GM23338 (cell line): ENCODE measurements at regions not wholly inside any gene's neighbourhood (a gene's known extent, or its start where the extent isn't known, plus 50 kb on each side); places are given as distances from the start of the nearest gene placed in this dataset.

Experiments
- EZH2 ChIP-seq: fragments of 200-600 bp; sonication (generic); IDR thresholded peaks from one replicate; pipeline ENCODE4 v1.8.0; 2017; ENCODE audit warnings: antibody characterized with exemption, mild to moderate bottlenecking, low read depth; ENCODE audit not compliant: unreplicated experiment
- EZH2phosphoT487 ChIP-seq: fragments of 200-600 bp; sonication (generic); IDR thresholded peaks from one replicate; pipeline ENCODE4 v1.8.1; 2018; ENCODE audit warnings: antibody characterized with exemption; ENCODE audit not compliant: unreplicated experiment
- POLR2AphosphoS5 ChIP-seq: IDR thresholded peaks from 2 replicates; pipeline ENCODE4 v1.6.1; 2016; ENCODE audit warnings: antibody characterized with exemption, low read depth
- ZNF114 ChIP-seq: fragments of 250-450 bp; sonication (Bioruptor Pico); IDR thresholded peaks from 2 replicates; pipeline ENCODE4 v1.5.0; 2020; ENCODE audit warnings: mild to moderate bottlenecking, moderate library complexity
- ZNF331 ChIP-seq: fragments of 250-450 bp; sonication (Bioruptor Pico); IDR thresholded peaks from 2 replicates; pipeline ENCODE4 v1.5.0; 2020; ENCODE audit warnings: low read depth, mild to moderate bottlenecking, moderate library complexity
- TF ChIP-seq, protein P1 (sequence below), 2 experiments: fragments of 200-600 bp in 1 of 2; sonication (generic) in 1 of 2; conservative IDR thresholded peaks; 2 replicates each; pipeline versions ENCODE4 v1.5.1 to v1.6.1; 2016 to 2017; ENCODE audit warnings: antibody characterized with exemption in 2 of 2, low read depth in 2 of 2, mild to moderate bottlenecking in 2 of 2, moderate library complexity in 1 of 2
- TF ChIP-seq, protein P2 (sequence below): IDR thresholded peaks from 2 replicates; pipeline ENCODE4 v1.6.1; 2016; ENCODE audit warnings: antibody characterized with exemption
- TF ChIP-seq, protein P3 (sequence below): IDR thresholded peaks from one replicate; pipeline ENCODE4 v1.6.1; 2018; ENCODE audit warnings: antibody characterized with exemption; ENCODE audit not compliant: unreplicated experiment

DNA sequence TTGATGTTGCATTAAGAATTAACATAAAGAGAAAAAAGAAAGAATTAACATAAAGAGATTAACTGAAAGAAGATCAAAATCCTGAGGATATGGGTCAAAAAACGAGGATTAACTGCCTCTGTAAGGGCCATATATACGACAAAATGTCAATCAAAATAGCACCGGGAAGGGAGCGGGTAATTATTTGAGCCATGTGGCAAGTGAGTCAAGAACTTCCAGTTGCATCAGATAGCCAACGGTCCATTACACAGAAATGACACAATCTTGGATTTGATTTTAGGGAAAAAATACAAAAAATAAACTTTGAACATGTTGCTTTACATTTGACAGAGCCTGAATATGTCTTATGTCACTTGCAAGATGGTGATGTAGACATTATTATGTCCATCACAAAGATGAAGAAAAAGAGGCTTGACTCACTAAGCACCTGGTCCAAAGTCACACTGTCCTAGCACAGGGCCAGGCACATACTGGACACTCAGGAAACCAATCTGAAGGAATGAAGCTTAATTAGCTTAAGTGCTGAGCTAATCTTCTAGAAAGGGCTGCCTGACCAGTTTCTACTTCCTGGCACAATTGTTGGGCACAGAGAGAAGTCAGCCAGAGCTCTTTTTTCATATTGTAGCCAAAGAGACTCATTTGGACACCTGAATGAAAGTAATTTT lies 273.2 kb upstream of the PAPPA start:
- TF ChIP-seq EZH2phosphoT487 (no peak), ZNF114 (CRISPR knock-in tag) (no peak), EZH2 (no peak), ZNF331 (no peak), POLR2AphosphoS5 (no peak)
- TF ChIP-seq, protein P1, sequence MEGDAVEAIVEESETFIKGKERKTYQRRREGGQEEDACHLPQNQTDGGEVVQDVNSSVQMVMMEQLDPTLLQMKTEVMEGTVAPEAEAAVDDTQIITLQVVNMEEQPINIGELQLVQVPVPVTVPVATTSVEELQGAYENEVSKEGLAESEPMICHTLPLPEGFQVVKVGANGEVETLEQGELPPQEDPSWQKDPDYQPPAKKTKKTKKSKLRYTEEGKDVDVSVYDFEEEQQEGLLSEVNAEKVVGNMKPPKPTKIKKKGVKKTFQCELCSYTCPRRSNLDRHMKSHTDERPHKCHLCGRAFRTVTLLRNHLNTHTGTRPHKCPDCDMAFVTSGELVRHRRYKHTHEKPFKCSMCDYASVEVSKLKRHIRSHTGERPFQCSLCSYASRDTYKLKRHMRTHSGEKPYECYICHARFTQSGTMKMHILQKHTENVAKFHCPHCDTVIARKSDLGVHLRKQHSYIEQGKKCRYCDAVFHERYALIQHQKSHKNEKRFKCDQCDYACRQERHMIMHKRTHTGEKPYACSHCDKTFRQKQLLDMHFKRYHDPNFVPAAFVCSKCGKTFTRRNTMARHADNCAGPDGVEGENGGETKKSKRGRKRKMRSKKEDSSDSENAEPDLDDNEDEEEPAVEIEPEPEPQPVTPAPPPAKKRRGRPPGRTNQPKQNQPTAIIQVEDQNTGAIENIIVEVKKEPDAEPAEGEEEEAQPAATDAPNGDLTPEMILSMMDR (conservative IDR thresholded peaks at IDR 0.05; ENCODE audit: low read depth in 2 of 2), result no peak
- TF ChIP-seq, protein P2, sequence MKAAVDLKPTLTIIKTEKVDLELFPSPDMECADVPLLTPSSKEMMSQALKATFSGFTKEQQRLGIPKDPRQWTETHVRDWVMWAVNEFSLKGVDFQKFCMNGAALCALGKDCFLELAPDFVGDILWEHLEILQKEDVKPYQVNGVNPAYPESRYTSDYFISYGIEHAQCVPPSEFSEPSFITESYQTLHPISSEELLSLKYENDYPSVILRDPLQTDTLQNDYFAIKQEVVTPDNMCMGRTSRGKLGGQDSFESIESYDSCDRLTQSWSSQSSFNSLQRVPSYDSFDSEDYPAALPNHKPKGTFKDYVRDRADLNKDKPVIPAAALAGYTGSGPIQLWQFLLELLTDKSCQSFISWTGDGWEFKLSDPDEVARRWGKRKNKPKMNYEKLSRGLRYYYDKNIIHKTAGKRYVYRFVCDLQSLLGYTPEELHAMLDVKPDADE, result no peak
- TF ChIP-seq, protein P3, sequence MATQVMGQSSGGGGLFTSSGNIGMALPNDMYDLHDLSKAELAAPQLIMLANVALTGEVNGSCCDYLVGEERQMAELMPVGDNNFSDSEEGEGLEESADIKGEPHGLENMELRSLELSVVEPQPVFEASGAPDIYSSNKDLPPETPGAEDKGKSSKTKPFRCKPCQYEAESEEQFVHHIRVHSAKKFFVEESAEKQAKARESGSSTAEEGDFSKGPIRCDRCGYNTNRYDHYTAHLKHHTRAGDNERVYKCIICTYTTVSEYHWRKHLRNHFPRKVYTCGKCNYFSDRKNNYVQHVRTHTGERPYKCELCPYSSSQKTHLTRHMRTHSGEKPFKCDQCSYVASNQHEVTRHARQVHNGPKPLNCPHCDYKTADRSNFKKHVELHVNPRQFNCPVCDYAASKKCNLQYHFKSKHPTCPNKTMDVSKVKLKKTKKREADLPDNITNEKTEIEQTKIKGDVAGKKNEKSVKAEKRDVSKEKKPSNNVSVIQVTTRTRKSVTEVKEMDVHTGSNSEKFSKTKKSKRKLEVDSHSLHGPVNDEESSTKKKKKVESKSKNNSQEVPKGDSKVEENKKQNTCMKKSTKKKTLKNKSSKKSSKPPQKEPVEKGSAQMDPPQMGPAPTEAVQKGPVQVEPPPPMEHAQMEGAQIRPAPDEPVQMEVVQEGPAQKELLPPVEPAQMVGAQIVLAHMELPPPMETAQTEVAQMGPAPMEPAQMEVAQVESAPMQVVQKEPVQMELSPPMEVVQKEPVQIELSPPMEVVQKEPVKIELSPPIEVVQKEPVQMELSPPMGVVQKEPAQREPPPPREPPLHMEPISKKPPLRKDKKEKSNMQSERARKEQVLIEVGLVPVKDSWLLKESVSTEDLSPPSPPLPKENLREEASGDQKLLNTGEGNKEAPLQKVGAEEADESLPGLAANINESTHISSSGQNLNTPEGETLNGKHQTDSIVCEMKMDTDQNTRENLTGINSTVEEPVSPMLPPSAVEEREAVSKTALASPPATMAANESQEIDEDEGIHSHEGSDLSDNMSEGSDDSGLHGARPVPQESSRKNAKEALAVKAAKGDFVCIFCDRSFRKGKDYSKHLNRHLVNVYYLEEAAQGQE, result no peak
